Left colon (tissue), 2 donors: ENCODE measurements at regions not wholly inside any gene's neighbourhood (a gene's known extent, or its start where the extent isn't known, plus 50 kb on each side); places are given as distances from the start of the nearest gene placed in this dataset.

Experiments
- ATAC-seq: fragments of 200-7000 bp; cut with Tn5 transposase; one replicate; pipeline ENCODE4 v1.9.1; 2020; ENCODE audit warnings: mild to moderate bottlenecking, moderate library complexity
- DNase-seq, 2 donors: peaks; one replicate each; pipeline ENCODE4 v3.0.0-alpha.2; 2020
- intact Hi-C, 2 donors: fragments of 100-400 bp; cut with DNase I in 1 of 2; cut with micrococcal nuclease in 1 of 2; formaldehyde crosslinking; loops; one replicate each; pipeline versions ENCODE4 v1.11.2 to v1.14.0; 2022; cut with DNase I, micrococcal nuclease
- donor health status: DM: no; HTN: no; CAD: no.
- donor health status: DM: yes; HTN: yes; CAD: no.

DNA sequence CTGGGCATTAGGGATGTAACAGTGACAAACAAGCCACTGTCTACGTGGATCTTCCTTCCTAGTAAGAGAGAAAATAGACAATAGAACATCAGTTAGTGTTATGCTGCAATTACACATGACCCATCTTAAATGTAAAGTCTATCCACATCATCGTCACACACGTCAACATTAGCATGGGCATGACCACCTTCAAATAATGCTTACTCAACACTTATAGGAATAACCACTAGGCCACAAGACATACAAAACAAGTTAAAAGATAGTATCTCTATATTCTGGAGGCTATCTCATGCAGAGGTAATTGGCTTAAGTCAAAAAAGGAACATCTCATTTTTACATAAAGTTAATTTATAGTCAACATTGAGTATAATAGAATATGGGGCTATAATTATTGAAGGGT lies 156.5 kb downstream of the MOXD1 start:
- DNase-seq (no peak), ATAC-seq (no peak)
- intact Hi-C loops, result no loop called here

DNA sequence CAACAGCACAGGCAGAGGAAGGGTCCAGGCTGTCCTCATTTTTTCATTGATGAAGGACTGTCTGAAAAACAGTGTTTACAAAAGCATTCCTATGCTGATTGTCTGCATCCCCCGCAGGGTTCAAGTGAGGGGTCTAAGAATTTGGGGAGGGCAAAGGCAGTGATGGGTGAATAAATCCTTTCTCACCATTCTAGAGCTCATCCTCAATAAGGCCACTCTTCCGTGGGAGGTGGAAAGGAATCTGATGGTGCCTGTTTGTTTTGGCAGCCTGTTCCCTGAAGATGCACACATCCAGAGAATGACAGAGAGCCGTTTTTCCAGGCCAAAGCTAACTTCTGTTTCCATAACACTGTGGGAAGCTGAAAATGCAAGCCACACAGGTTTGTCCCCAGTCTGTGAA lies 164.5 kb downstream of the MOXD1 start:
- DNase-seq (no peak), ATAC-seq (no peak)
- intact Hi-C loops, result no loop called here

- DNase-seq (no peak), ATAC-seq (no peak)
- intact Hi-C loops, result no loop called here
These were observed 165.0 kb downstream of the MOXD1 start for GRCh38 chr6:132236281-132236680.

DNA sequence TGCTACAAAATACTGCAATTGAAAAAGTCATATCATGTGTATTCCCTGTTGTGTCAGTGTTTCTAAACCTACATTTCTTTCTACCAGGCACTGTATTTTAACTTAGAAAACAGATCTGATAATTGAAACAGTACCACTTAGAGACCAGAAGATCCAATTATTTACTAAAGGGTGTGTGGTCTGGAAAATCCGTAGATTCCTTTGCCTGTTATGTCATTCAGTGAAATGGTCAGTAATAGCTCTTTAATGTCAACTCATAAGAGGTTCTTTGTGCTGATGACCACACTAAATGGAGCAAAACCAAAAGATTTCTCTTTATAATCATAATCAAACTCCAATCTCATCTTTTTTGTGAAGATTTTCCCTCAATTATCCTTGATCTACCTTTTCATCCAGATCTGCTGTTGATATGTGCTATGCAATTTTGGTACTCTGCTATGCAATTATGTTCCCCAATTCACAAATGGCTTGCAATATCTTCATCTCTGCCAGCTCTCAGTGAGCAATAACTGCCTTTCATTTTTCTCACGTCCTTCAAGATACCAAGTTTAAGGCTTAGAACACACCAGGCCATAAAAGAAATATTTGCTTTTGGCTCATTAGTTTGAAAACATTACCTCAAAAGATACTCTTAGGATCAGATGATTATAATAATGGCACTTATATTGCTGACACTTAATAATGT lies 165.5 kb downstream of the MOXD1 start:
- intact Hi-C loops, result no loop called here
- ATAC-seq (no peak), DNase-seq (no peak)

DNA sequence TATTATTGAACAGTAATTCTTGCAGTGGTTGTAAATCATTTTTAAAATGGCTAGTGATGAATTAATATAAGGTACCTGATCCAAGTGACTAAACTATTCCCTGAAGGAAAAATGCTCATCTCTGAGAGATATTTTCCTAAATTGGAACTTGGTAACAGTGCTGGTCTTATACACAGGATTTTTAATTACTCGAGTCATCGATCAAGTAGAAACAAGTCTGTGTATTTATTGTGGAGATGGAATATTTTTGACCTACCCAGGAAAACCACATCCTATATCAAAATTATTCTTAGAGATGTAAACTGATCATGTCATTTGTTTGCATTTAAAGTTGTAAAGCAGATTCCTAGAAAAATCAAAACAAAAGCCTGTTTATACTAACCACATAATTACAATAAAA lies 166.9 kb downstream of the MOXD1 start:
- intact Hi-C loops, result no loop called here
- ATAC-seq (no peak), DNase-seq (no peak)

- intact Hi-C loops, result no loop called here
- DNase-seq, result no peak
- ATAC-seq, result no peak
These were observed 170.0 kb downstream of the MOXD1 start for GRCh38 chr6:132231121-132231884.

DNA sequence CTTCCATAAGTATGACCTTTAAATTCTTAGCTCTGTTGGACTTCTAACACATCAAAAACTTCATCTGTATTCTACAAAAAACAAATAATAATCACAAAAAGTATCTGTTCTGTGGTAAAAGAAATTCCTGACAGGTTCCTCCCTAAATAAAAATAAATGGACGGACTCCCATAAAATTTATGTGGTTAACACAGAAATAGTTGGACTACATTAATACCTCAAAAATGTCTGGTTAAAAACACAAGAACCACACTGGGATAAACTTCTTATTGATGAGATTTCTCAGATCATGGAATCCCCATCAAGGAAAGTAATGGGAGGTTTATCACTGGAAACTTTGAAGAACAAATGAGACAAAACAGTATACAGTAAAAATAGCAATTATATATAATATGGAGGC lies 172.4 kb downstream of the MOXD1 start:
- intact Hi-C loops, result no loop called here
- DNase-seq, result no peak
- no peak for ATAC-seq

- no peak for ATAC-seq
- DNase-seq, result no peak
- intact Hi-C loops, result no loop called here
These were observed 173.4 kb downstream of the MOXD1 start for GRCh38 chr6:132227904-132228303.

- intact Hi-C loops, result no loop called here
- DNase-seq (no peak), ATAC-seq (no peak)
These were observed 176.3 kb downstream of the MOXD1 start for GRCh38 chr6:132224943-132225342.

DNA sequence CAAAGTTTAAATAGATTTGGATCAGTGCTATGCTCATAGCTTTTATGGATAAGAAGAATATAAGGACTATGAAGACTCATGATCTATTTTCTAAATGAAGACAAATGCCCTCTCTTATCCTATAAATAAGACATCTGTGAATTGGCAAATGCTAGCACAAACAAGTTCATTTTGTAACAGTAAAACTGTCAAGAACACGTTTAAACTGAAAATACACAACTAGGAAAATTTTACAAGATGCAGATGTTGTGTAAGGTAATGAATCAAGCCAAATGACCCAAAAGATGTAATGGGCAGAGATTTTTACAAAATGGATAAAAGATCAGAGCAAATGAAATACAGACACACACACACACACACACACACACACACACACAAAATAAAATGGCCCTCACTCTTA lies 180.5 kb downstream of the MOXD1 start:
- DNase-seq, result no peak
- no peak for ATAC-seq
- intact Hi-C loops, result no loop called here

GRCh38 chr6:132219901-132220300 lies 181.4 kb downstream of the MOXD1 start:
- intact Hi-C loops, result loop anchor here in 1 of 2 donors (5.0 kb wide), 1 partner anchor 298 kb away; no protein-coding TSS in a partner anchor
- ATAC-seq (no peak), DNase-seq (no peak)

- ATAC-seq (no peak), DNase-seq (no peak)
- intact Hi-C loops, result loop anchor here in 1 of 2 donors (5.0 kb wide), 1 partner anchor 296 kb away; no protein-coding TSS in a partner anchor
These were observed 183.1 kb downstream of the MOXD1 start for GRCh38 chr6:132218059-132218696.

DNA sequence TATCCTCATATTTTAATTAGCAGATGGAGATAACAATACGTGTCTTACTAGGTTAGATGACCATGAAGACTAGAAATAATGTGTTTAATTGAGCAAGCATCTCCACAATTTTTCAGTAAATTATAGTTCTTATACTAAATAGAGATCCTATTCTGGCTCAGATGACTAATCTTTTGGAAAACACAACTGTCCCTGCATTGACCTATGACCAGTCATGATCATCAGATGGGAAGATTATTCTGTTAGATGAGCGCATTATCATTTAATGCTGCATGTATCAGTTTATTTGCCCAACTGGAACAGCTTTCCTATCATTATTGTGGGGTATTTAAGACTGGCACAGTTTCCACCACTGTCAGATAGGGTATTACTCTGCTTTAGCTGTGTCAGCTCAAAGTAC lies 185.5 kb downstream of the MOXD1 start:
- intact Hi-C loops, result loop anchor here in 1 of 2 donors (5.0 kb wide), 1 partner anchor 294 kb away; no protein-coding TSS in a partner anchor
- no peak for DNase-seq
- no peak for ATAC-seq

DNA sequence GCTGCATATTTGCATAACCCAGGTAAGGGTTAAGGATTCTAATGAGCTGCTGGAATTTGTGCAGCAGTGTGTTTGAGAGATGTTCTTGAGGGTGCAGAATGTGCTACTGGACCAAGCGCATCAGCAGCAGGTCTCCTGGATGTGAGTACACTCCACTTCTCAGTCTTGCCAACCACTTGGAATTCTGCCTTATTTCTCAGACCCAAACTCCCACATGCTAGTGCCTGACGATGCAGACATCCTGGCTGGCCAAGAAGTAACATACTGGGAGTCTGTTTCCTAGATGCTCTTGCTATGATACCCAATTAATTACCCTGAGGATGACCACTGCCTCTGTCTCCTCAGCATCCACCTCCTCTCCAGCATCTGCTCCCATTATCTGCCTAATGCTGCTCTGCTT lies 186.6 kb downstream of the MOXD1 start:
- ATAC-seq (no peak), DNase-seq (no peak)
- intact Hi-C loops, result loop anchor here in 1 of 2 donors (5.0 kb wide), 1 partner anchor 292 kb away; no protein-coding TSS in a partner anchor

GRCh38 chr6:132213732-132214131 lies 187.5 kb downstream of the MOXD1 start:
- intact Hi-C loops, result no loop called here
- DNase-seq, result no peak
- no peak for ATAC-seq

DNA sequence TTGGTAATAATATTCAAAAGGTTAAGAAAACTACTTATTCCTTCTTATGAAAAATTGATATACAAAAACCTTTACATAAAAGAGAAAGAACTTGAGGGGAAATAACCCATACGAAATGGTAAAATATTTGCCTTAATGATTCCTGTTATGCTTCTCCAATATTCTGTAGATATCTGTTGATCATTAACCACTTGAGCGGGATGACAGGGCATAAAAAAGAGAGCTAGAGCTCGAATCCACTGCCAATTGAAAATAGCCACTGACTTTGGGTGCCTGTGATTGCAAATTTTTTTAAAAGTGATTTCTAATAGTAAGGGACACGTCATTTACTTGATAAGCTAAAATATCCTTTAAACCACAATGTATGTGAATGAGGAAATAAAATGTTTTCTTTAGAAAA lies 188.1 kb downstream of the MOXD1 start:
- intact Hi-C loops, result no loop called here
- ATAC-seq, result no peak
- DNase-seq, result no peak

DNA sequence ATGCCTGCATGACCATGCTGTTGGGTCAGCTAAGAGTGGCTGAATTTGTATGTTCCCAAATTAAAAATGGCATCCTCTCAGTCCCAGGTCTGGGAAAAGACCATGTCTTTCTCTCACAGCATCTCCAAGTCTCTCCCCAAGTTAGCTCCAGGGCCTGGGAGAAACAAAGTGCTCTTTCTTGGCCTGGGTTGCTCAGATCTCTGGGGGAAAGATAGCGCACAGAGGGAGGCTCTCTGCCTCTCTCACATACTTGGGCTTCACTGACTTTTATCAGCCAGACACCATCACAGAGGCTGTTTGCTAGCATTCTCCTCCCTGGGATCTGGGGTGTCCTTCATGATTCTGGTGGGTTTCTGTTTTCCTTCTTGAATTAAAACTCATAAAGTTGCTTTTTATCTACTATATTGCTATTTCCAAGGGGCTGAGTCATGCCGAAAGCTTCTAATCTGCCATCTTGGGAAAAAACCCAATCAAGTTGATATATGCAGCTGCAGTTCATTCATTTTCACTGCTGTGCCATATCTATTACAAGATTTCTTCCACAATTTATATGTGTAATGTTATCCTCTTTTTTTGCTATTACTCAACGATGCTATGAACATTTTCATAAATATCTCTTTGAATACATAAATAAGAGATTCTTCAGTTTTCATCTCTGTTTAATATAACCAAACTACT lies 190.2 kb downstream of the MOXD1 start:
- intact Hi-C loops, result no loop called here
- DNase-seq (no peak), ATAC-seq (no peak)

DNA sequence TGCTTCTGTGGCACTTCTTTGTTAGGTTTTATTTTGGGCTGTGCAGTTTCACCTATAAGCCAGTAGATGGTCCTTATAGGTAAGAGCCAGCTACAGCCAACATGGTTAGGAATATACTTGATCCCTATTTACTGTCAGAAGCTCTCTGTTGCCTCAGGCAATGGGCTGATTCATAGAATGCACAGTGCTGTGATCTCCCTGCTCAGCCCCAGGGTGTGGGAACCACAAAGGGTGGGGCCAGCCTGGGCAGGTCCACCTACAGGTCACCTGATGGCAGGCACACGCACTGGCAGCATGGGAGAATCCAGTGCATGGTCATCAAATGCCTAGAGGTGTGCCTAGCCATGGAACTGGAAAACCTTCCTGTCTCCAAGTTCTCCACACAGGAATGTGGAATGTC lies 191.9 kb downstream of the MOXD1 start:
- intact Hi-C loops, result no loop called here
- ATAC-seq, result no peak

GRCh38 chr6:132207991-132208390 lies 193.3 kb downstream of the MOXD1 start:
- no peak for ATAC-seq
- intact Hi-C loops, result no loop called here
- no peak for DNase-seq

More for the DNA sequence above, 191.9 kb downstream of the MOXD1 start:
- DNase-seq, result no peak
